Panc1 (cell line): ENCODE measurements at regions not wholly inside any gene's neighbourhood (a gene's known extent, or its start where the extent isn't known, plus 50 kb on each side); places are given as distances from the start of the nearest gene placed in this dataset.

Source experiments
- ATAC-seq: fragments of 200-7000 bp; cut with Tn5 transposase; 2 replicates; pipeline ENCODE4 v1.9.1; 2020; ENCODE audit warnings: mild to moderate bottlenecking, moderate library complexity
- BruUV-seq: library from RNA; stranded (reverse); fragments of 400-500 nt; replicated peaks from 2 replicates; lab custom pipeline; 2021; lab: Mats Ljungman, UMichigan
- CTCF ChIA-PET: fragments of 300-600 bp; sonication (Branson Sonifier 250); formaldehyde crosslinking; loops from one replicate; lab custom pipeline; 2022; ENCODE audit warnings: antibody characterized with exemption; lab: Charles Lee
- POLR2A ChIA-PET: fragments of 300-600 bp; sonication (Branson Sonifier 250); formaldehyde crosslinking; loops from one replicate; lab custom pipeline; 2022; ENCODE audit warnings: antibody characterized with exemption; lab: Charles Lee
- DNase-seq: peaks from one replicate; pipeline ENCODE4 v3.0.0-alpha.2; 2010; ENCODE audit warnings: low read depth, low spot score
- H3K27ac ChIP-seq: 2 replicates; pipeline ENCODE4 v1.5.1; 2011; ENCODE audit warnings: mild to moderate bottlenecking, low read length, inconsistent platforms
- H3K27me3 ChIP-seq: fragments of 200-500 bp; sonication (Bioruptor generic); 2 replicates; pipeline ENCODE4 v1.6.0; 2014; ENCODE audit warnings: low read length, inconsistent platforms; ENCODE audit not compliant: control insufficient read depth, insufficient read depth
- H3K36me3 ChIP-seq: fragments of 200-500 bp; sonication (Bioruptor generic); 2 replicates; pipeline ENCODE4 v1.5.1; 2014; ENCODE audit warnings: inconsistent platforms, mild to moderate bottlenecking, low read length, moderate library complexity; ENCODE audit not compliant: control insufficient read depth, insufficient read depth
- H3K4me1 ChIP-seq: 2 replicates; pipeline ENCODE4 v1.5.1; 2011; ENCODE audit warnings: inconsistent platforms, mild to moderate bottlenecking, low read length, moderate library complexity; ENCODE audit not compliant: control insufficient read depth, insufficient read depth
- H3K4me3 ChIP-seq, 2 experiments: 2 replicates each; pipeline ENCODE4 v1.5.1; 2011 to 2012; ENCODE audit warnings: low read depth in 2 of 2, low read length in 2 of 2, mild to moderate bottlenecking in 2 of 2, inconsistent platforms in 1 of 2, moderate library complexity in 1 of 2
- H3K9me3 ChIP-seq: fragments of 200-500 bp; sonication (Bioruptor generic); 2 replicates; pipeline ENCODE4 v1.5.1; 2014; ENCODE audit warnings: low read depth, mild to moderate bottlenecking, inconsistent platforms, low read length, moderate library complexity; ENCODE audit not compliant: control insufficient read depth, insufficient read depth
- CTCF ChIP-seq: fragments of 450-650 bp; IDR thresholded peaks from 2 replicates; pipeline ENCODE4 v1.5.1; 2017; ENCODE audit warnings: mild to moderate bottlenecking
- POLR2AphosphoS5 ChIP-seq: IDR thresholded peaks from 2 replicates; pipeline ENCODE4 v1.6.1; 2012; ENCODE audit warnings: mild to moderate bottlenecking, low read depth, low read length, moderate library complexity
- REST ChIP-seq, 2 experiments: IDR thresholded peaks; 2 replicates each; pipeline ENCODE4 v1.6.1; 2011 to 2012; ENCODE audit warnings: low read depth in 2 of 2, control low read depth in 1 of 2, low read length in 1 of 2, mild to moderate bottlenecking in 1 of 2, moderate library complexity in 1 of 2; ENCODE audit not compliant: insufficient read depth in 1 of 2
- SIN3A ChIP-seq: IDR thresholded peaks from 2 replicates; pipeline ENCODE4 v1.6.1; 2012; ENCODE audit warnings: low read depth, mild to moderate bottlenecking, low read length, moderate library complexity, borderline replicate concordance; ENCODE audit not compliant: insufficient read depth
- in situ Hi-C: cut with HindIII; loops from 2 replicates; pipeline ENCODE4 v1.10.0; 2016; ENCODE audit warnings: low sequenced_read_pairs, low pct_unique_long_range_greater_than_20kb
- intact Hi-C: fragments of 100-400 bp; cut with micrococcal nuclease; formaldehyde crosslinking; loops from one replicate; pipeline ENCODE4 v1.10.0; 2022; ENCODE audit not compliant: unreplicated experiment

DNA sequence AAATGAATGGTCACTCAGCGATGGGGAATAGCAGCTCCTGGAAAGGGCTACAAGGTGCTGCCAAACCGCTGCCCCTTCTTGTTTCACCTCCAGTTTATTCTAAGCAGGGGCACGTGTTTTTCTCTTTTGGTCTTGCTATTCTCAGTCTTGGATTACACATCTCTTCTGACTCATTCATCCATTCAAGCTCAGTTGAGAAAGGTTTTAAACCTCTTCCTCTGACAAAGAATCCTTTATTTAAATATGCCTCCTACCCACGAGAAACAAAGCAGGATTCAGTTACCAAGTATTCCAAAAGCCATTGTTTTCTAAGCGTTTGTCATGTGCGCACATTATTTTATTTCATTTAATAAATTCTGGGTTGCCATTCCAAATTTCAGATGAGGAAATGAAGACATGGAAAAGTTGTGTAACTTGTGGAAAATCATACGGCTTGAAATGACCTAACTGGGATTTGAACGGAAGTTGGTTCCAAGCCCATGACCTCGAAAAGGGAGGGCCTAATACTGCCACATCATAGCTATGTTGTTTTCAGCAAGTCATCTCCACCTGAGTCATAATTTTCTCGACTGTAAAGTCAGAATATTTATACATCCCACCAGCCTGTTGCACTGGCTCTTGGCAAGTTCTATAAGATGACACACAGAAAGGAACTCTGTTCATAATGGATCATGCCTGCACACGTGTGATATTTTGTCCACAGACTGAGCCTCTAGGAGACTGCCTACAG, 292.0 kb upstream of the SLCO3A1 start:
- ChIA-PET POLR2A (no interaction called here), CTCF (no interaction called here)
- H3K27ac ChIP-seq, result no peak overlapping the region
- no peaks in the 10 kb centered on the region for H3K27me3 ChIP-seq
- H3K36me3 ChIP-seq, result no peaks in the 10 kb centered on the region
- in situ Hi-C loops, result no loop called here
- no TSS peak for BruUV-seq
- no peak for DNase-seq
- no peaks in the 10 kb centered on the region for H3K9me3 ChIP-seq
- no peak overlapping the region for H3K4me3 ChIP-seq
- H3K4me1 ChIP-seq, result no peaks in the 10 kb centered on the region
- no peak for ATAC-seq
- TF ChIP-seq SIN3A (no peak), REST (IDR thresholded peaks at IDR 0.05; ENCODE audit: insufficient read depth in 1 of 2, low read depth in 2 of 2, low read length in 1 of 2) (no peak)
- intact Hi-C loops, result no loop called here

DNA sequence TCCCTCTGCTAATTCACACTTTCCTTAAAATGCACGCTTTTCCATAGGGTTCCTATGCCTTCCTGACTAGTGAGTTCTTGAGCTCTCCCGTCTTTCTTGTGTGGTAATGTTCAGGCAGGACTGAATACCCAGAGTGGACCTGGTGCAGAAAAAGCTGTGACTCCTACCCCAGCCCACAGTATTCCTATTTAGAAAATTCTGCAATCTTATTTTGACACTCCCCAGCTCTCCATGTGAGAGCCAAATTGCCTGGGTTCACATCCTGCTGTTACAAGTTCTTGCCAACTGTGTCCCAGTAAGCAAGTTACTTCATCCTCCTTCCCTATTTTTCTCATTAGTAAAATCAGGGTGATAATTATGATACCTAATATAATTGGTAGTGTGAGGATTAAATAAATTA, 290.8 kb upstream of the SLCO3A1 start:
- intact Hi-C loops (no loop called here), in situ Hi-C loops (no loop called here)
- ChIA-PET CTCF (interaction anchor here (0.5 to 0.6 kb wide), 2 partner anchors 26 to 290 kb away, joined by 3 read pairs; no protein-coding TSS in a partner anchor), POLR2A (no interaction called here)
- Histone ChIP-seq H3K4me1 (no peaks in the 10 kb centered on the region), H3K9me3 (no peaks in the 10 kb centered on the region), H3K27me3 (no peaks in the 10 kb centered on the region), H3K27ac (no peak overlapping the region), H3K4me3 (no peak overlapping the region), H3K36me3 (no peaks in the 10 kb centered on the region)
- ATAC-seq, result no peak
- DNase-seq, result no peak
- BruUV-seq, result no TSS peak
- TF ChIP-seq SIN3A, result no peak
- no peak for TF ChIP-seq REST (IDR thresholded peaks at IDR 0.05; ENCODE audit: insufficient read depth in 1 of 2, low read depth in 2 of 2, low read length in 1 of 2)
- TF ChIP-seq CTCF, result no peak
- no peak for TF ChIP-seq POLR2AphosphoS5
